Astrocyte of the cerebellum (primary cell): ENCODE measurements at regions not wholly inside any gene's neighbourhood (a gene's known extent, or its start where the extent isn't known, plus 50 kb on each side); places are given as distances from the start of the nearest gene placed in this dataset.

Source experiments
- DNase-seq: peaks from one replicate; pipeline ENCODE4 v3.0.0-alpha.2; 2011; ENCODE audit warnings: low read depth
- H3K4me3 ChIP-seq: 2 replicates; pipeline ENCODE4 v1.5.1; 2011; ENCODE audit warnings: mild to moderate bottlenecking, low read depth, low read length, moderate library complexity
- CTCF ChIP-seq: IDR thresholded peaks from 2 replicates; pipeline ENCODE4 v1.5.1; 2012; ENCODE audit warnings: low read length, low read depth, moderate library complexity, mild to moderate bottlenecking; ENCODE audit errors: missing control alignments
- in situ Hi-C: cut with HindIII; loops from 2 replicates; pipeline ENCODE4 v1.10.0; 2017; ENCODE audit warnings: low sequenced_read_pairs

- in situ Hi-C loops = no loop called here
- DNase-seq = no peak
- TF ChIP-seq CTCF = no peak
- no peak overlapping the region for H3K4me3 ChIP-seq
Measured at GRCh38 chr6:6466967-6467761, 121.4 kb upstream of the LY86 start.

GRCh38 chr6:6469074-6469473 lies 119.4 kb upstream of the LY86 start:
- DNase-seq = no peak
- TF ChIP-seq CTCF = no peak
- in situ Hi-C loops = no loop called here
- H3K4me3 ChIP-seq = no peak overlapping the region

DNA sequence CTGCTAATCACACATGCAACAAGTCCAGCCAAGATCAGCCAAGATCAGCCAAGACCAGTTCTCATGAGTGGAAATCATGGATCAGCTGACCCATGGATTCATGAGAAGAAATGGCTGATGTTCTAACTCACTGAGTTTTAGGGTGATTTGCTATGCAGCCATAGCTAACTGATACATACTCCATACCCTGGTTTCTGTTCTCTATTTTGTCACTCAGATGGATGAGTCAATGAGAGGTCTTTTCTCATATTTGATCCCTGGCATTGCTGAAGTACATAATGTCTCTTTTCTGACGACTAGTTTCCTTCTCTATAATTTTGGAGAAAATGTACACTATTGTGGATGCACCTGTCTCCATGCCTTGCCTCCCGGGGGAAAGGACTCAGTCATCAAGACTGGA lies 118.4 kb upstream of the LY86 start:
- H3K4me3 ChIP-seq = no peak overlapping the region
- no peak for TF ChIP-seq CTCF
- no peak for DNase-seq
- in situ Hi-C loops = no loop called here

DNA sequence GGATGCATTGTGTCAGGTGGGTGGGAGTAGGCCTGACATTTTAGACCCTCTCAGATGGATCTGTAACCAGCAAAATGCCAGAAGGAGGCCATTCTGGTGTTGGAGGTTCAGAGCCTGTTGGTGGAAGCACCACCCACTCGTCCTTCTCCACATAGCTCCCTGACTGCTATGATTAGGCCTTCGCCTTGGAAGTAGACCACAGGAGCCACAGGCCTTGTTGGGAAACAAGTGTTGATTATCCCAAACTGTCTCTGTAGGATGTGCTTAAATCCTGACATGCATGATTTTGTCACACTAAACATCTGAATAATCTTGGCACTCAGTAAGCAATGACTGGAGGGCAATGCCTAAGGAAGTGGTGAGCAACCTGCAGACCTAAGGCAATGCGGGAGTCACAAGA lies 117.2 kb upstream of the LY86 start:
- TF ChIP-seq CTCF = no peak
- H3K4me3 ChIP-seq = no peak overlapping the region
- in situ Hi-C loops = no loop called here
- no peak for DNase-seq

GRCh38 chr6:6474170-6474920 lies 114.2 kb upstream of the LY86 start:
- no peak overlapping the region for H3K4me3 ChIP-seq
- TF ChIP-seq CTCF = no peak
- in situ Hi-C loops = no loop called here
- no peak for DNase-seq

DNA sequence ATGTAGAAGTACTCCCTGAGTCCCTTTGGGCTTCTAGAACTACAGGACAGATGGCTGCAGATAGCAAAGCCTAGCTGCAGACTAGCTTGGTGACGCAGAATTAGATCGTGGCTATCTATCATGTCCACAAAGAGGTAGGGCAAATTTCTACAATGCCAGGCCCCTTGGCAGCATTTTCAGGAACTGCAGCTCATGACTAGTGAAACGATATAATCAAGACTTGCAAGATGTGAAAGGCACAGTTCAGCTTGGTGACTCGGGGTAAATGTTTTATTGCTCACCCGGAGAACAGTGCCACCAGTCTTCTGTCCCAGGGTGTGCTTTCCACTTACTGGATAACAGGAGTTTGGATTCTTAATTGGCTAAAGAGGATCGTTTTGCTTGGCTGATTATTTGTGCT lies 108.7 kb upstream of the LY86 start:
- no peak overlapping the region for H3K4me3 ChIP-seq
- in situ Hi-C loops = no loop called here
- no peak for TF ChIP-seq CTCF
- no peak for DNase-seq
